ENCODE measurements at regions not wholly inside any gene's neighbourhood (a gene's known extent, or its start where the extent isn't known, plus 50 kb on each side); places are given as distances from the start of the nearest gene placed in this dataset.

- no peak for TF ChIP-seq CTCF (IDR thresholded peaks at IDR 0.05)
- no peak for TF ChIP-seq POLR2A (IDR thresholded peaks at IDR 0.05)
Measured at GRCh38 chr2:2639251-2640139, 308.4 kb upstream of the MYT1L start.
